Fibroblast of lung (primary cell): ENCODE measurements at regions not wholly inside any gene's neighbourhood (a gene's known extent, or its start where the extent isn't known, plus 50 kb on each side); places are given as distances from the start of the nearest gene placed in this dataset.

Source experiments
- CTCF ChIP-seq, 2 donors: IDR thresholded peaks in 1 of 2; conservative IDR thresholded peaks in 1 of 2; 1 replicate in 1 of 2; 2 replicates in 1 of 2; pipeline ENCODE4 v1.5.1; 2011 to 2012; ENCODE audit warnings: low read length in 2 of 2, control low read depth in 1 of 2, inconsistent platforms in 1 of 2, low read depth in 1 of 2, mild to moderate bottlenecking in 1 of 2
- EZH2 ChIP-seq: IDR thresholded peaks from 2 replicates; pipeline ENCODE4 v1.5.1; 2012; ENCODE audit warnings: low read length, control low read depth, mild to moderate bottlenecking; ENCODE audit errors: missing control alignments

GRCh38 chr5:110257971-110258370 is 468.5 kb downstream of the TMEM232 start:
- TF ChIP-seq CTCF (conservative IDR thresholded peaks at IDR 0.05 in 1 of 2, IDR thresholded peaks at IDR 0.05 in 1 of 2; ENCODE audit: low read depth in 1 of 2, low read length in 2 of 2) (no peak), EZH2 (no peak)
